Upper lobe of left lung (tissue), 4 donors: ENCODE measurements at regions not wholly inside any gene's neighbourhood (a gene's known extent, or its start where the extent isn't known, plus 50 kb on each side); places are given as distances from the start of the nearest gene placed in this dataset.

Experiments used
- CTCF ChIP-seq, 6 experiments: fragments of 450-650 bp in 4 of 6; fragments of 200-600 bp in 2 of 6; sonication (generic) in 2 of 6; IDR thresholded peaks; one replicate each; pipeline ENCODE4 v1.5.1; 2016 to 2019; ENCODE audit warnings: antibody characterized with exemption in 6 of 6
- EP300 ChIP-seq, 4 donors: sonication (generic); formaldehyde crosslinking; IDR thresholded peaks; one replicate each; pipeline ENCODE4 v1.5.1; 2017; ENCODE audit warnings: antibody characterized with exemption in 4 of 4, control low read depth in 2 of 4
- POLR2A ChIP-seq, 4 donors: fragments of 450-650 bp; IDR thresholded peaks; one replicate each; pipeline ENCODE4 v1.5.1; 2016 to 2017; ENCODE audit warnings: antibody characterized with exemption in 4 of 4, mild to moderate bottlenecking in 2 of 4
- POLR2AphosphoS5 ChIP-seq, 2 donors: sonication (generic); formaldehyde crosslinking; IDR thresholded peaks; one replicate each; pipeline ENCODE4 v1.5.1; 2017; ENCODE audit warnings: antibody characterized with exemption in 2 of 2

- no peak for TF ChIP-seq CTCF (IDR thresholded peaks at IDR 0.05)
- TF ChIP-seq POLR2A (IDR thresholded peaks at IDR 0.05), result no peak
- TF ChIP-seq POLR2AphosphoS5 (IDR thresholded peaks at IDR 0.05), result no peak
- TF ChIP-seq EP300 (IDR thresholded peaks at IDR 0.05), result no peak
Measured at GRCh38 chr6:9121549-9121948, 686.2 kb upstream of the SLC35B3 start.
